NCI-H2107 treated with DMSO at 0.1 percent for 48 hours (cell line): ENCODE measurements at regions not wholly inside any gene's neighbourhood (a gene's known extent, or its start where the extent isn't known, plus 50 kb on each side); places are given as distances from the start of the nearest gene placed in this dataset.
A peak's percentile ranks its signal among the peaks of the same experiment; 100 is the strongest.
"Not testable (repeated sequence)": the region's sequence is repeated elsewhere in the genome, so short reads cannot be mapped to it uniquely, and the experiment has no call there.

Experiments
- DNase-seq: peaks from one replicate; lab custom pipeline; 2025; ENCODE audit not compliant: unreplicated experiment; lab: John Stamatoyannopoulos, UW

DNA sequence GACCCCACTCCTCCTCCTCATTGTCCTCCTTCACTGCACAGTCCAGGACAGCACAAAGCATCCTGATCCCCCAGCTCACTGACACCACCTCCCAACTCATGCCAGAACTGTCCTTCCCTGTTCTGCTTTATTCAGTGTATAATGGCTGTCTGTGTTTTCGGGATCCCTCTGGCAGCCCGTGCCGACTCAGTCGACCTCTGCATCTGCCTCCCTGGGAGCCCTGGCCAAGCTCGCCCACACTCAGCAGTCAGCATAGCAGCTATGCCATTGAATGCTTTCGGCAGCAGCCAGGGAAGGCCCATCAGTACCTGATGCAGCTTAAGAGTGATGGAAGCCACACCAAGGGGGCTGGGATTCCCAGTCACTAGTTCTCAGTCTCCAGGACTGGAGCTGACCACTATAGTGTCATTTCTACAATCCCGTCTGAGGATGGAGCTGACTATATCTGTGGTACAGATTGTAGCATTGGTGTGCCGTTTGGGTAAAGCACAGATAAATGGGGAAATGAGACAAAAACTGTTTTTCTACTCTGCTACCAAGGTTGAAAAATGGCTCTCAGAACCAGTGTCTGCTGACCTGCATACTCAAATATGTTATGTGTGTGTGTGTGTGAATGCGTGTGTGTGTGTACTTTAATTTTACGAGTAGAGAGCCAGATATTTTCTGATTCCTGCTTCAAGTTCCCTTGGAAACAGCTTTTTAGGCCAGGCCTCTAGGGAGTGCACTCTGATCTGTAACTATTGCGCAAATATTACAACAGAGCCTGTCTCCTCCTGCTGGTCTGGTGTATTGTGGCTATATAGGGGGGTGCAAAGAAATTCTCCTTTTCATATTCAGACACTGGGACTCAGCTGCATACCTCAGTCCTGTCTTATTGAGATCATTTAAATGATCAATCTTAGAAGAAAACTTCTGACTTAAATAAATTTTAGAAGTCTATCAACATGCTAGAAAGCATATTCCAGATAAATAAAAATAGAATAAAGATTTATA is 78.8 kb upstream of the TOP3B start:
- DNase-seq, result no peak

- DNase-seq, result no peak
Measured at GRCh38 chr22:22060200-22061084, 77.9 kb upstream of the TOP3B start.

DNA sequence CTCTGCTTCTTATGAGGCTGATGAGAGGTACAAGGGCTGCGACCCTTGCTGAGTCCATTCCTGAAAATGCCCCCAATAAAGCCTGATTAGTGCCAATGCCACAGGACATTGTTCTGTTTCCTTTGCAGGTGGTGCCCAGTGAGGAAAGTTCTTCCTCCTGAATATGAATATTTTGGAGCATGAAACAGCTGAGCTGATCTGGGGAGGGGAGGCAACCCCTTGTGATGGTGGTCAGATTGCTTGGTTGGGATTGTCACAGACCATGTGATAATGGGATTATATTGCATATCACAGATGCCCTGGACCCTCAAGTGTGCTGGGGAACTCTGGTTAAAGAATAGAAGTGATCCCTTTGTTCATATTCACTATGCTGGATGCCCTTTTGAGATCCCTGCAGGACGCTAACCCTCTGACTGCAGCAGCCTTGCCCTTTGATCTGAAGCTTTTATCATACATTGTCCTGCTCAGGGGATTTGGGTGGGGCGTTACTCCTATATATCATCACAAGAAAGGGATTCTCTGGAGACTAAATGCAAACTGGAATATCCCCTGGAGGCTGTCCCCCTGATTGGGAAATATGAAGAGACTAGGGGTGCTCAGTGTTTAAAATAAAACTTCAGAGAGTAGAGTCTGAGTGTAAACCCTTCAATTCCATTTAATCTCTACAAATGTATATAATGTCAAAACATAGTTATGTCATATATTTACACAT is 76.9 kb upstream of the TOP3B start:
- DNase-seq, result no peak

DNA sequence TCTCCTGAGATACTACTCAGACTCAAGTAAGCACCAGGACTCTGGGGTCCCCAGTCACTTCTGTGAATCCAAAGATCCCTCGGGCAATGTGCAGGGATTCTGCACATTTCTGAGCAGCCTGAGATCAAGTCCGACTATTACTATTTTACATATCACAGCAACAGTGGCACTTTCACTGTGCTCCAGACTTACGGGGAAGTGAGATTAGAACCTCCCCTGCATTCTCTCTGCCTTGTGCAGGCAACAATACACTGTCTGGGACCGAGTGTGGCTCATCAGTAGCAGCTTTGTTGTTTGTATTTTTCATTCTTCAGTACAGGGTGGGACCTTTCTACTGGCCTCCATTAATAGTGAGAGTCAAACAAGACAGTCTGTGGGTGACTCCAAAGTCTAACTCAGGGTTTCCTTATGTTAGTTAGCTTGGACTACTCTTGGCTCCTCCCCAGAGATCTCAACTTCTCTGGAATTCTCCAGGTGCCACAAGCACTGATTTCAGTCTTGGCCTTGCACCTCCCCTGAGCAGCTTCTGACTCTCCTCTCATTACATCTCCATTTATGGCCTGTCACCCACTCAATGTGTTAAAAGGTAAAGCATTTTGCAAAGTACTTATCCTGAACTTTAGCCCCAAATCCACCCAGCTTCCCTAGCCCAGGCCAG is 76.2 kb upstream of the TOP3B start:
- DNase-seq, result no peak

GRCh38 chr22:22057617-22058378 is 75.2 kb upstream of the TOP3B start:
- no peak for DNase-seq

GRCh38 chr22:22056809-22057594 is 74.4 kb upstream of the TOP3B start:
- not testable (repeated sequence) for DNase-seq

- not testable (repeated sequence) for DNase-seq
Measured at GRCh38 chr22:22052548-22053139, 70.1 kb upstream of the TOP3B start.

DNA sequence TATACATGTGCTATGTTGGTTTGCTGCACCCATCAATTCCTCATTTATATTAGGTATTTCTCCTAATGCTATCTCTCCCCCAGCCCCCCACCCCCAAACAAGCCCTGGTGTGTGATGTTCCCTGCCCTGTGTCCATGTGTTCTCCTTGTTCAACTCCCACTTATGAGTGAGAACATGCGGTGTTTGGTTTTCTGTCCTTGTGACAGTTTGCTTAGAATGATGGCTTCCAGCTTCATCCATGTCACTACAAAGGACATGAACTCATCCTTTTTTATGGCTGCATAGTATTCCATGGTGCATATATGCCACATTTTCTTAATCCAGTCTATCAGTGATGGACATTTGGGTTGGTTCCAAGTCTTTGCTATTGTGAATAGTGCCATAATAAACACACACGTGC is 68.4 kb upstream of the TOP3B start:
- not testable (repeated sequence) for DNase-seq

DNA sequence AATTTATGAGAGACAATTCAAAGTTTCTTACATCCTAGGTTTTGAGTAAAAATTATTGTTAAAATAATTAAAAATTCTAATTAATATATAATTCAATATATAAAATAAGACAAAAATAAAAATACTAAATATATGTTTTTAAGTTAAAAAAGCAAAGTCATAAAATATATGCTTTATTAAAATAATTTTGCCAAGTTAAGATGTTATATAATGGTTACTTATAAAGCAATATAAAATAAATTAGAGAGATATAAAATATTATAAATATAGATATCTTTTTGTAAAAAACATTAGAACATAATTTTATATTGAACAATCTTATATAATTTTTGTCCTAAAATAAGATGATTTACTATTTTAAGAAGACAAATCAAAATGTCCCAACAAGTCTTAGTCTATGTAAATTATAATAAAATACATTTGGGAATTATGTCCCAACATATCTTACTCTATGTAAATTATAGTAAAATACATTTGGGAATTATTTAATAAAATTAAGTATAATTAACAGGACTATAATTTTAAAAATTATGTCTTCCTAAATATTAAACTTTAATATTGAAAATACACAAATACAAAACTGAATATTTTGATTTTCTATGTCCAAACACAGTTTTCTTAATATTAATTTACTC is 67.7 kb upstream of the TOP3B start:
- no peak for DNase-seq

DNA sequence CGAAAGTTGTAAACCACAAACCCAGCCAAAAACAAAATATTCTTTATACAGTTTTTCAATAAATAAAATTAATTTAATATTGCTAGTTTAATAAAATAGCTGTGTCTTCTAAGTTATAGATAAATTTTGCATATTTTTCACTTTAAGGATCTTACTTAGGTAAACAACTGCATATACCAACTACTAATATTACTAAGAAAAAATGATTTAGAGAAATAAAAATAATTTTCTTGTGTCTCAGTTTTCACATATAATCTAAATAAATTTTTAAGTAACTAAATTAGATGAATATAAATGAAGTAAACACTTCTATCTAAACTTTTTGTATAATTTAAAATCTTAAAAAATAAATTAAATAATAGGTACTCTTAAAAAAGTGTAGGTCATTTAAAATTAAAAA is 67.1 kb upstream of the TOP3B start:
- no peak for DNase-seq

DNA sequence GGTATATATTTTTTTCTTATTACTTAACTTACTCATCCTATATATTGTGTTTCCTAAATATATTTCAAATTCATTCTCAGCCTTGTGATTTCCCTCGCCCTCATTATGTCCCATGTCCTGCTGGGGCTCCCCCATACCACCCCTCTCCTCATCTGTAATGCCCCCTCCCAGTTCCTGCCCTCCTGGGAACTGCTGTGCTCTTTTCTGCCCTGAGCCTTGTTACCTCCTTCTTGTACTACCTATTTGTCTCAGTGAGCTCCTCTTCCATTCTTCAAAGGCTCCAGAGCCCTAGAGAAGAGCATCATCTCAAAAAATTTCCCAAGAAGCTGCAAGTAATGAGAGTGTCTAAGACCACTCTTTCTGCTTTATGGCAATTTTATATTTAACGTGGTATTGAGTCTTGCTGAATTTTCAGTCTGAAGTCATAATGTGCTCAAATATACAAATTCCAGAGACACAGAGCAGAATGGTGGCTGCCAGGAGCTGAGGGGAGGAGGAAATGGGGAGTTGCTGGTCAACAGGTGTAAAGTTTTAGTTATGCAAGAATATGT is 66.5 kb upstream of the TOP3B start:
- DNase-seq, result no peak

- no peak for DNase-seq
Measured at GRCh38 chr22:22048318-22048942, 65.8 kb upstream of the TOP3B start.

DNA sequence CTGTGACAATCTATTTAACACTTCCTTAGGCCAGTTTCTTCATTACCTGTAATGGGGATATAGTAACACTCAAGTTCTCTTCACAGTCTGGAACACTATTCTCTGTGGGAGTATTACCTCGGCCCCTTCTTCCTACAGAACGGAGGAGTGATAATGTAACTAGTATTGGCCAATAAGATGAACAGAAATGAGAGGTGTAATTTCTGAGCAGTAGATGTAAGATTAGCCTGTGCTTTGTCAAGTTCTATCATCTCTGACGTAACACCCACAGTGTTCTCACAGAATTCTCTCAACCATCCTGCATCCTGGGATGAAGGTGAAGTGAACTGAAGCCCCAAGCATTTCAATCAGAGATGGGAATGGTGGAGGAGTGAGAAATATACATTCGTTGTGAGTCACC is 65.2 kb upstream of the TOP3B start:
- no peak for DNase-seq

GRCh38 chr22:22047266-22047665 is 64.7 kb upstream of the TOP3B start:
- no peak for DNase-seq

DNA sequence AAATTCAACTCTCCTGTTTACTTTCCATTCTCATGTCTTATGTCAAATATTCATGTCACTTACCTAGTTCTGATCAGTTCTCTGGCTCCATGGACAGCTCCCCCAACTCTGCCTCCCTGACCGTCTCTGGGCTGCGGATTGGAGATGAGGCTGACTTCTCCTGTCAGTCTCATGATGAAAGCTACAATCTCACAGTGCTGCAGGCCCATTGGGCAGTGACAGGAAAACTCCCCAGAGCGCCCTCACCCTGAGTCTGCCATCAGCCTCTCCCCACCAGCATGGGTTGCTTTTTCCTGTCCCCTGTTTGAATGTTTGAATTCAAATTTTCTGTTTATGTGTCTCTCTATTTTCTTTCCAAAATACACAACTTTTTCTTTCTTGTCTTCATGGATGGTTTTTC is 63.8 kb upstream of the TOP3B start:
- no peak for DNase-seq

DNA sequence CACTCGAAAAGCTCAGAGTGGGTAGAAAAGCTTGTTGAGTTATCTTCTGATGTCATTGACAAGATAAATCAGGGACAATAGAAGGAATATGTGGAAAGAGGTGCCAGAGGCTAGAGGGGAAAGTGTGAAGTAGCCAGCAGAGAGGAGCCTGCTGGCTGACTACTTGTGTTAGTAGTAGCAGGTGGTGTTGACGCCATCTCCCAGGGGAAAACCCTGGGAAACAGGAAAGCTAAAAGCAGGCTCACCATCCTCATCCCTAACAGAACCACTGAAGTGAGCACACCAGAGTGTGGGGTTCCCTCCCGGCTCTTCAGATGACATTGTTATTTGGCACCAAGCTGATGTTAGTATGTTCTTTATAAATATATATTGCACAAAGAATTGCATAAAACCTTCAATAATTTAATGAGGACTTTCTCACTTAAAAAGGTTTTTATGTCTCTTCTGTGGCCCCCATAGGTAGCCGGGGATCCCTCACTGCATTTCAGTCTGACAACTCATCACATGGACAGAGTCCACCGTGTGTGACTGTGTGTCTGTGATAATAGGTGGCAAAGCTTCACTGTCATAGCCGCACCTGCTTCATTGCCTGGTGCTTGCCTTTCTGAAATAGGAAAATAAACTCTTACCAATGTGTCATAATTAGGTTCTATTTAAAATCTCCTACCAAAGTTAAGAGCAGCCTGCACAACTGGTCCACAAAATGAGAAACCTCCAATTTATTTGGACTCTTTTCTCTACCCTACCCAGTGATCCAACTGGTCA is 63.2 kb upstream of the TOP3B start:
- DNase-seq, result peak; percentile 56

DNA sequence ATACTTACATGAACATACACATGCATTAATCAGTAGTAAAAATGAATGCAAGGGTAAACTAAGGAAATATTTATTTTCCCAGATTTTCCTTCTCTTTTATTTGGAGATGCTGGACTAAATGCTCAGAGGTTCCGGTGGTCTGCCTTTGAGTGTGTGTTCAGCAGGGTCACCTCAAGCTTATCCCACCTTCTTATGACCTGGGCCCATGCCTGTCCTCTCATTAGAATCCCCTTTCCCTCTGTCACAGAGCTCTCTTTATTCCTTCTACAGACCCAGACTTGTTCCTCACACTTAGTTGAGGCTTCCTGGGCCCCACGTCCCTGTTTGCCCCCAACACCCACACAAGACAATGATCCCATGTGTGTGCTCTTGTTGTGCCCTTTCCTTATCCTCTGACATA is 61.6 kb upstream of the TOP3B start:
- no peak for DNase-seq
